GM12875 (cell line): ENCODE measurements at regions not wholly inside any gene's neighbourhood (a gene's known extent, or its start where the extent isn't known, plus 50 kb on each side); places are given as distances from the start of the nearest gene placed in this dataset.

Experiments used
- H3K4me3 ChIP-seq: one replicate; pipeline ENCODE4 v1.5.1; 2011; ENCODE audit warnings: low read depth, low read length, control low read depth
- CTCF ChIP-seq: IDR thresholded peaks from 2 replicates; pipeline ENCODE4 v1.5.1; 2011; ENCODE audit warnings: low read depth, mild to moderate bottlenecking, control low read depth, inconsistent platforms, low read length, moderate library complexity, borderline replicate concordance; ENCODE audit not compliant: insufficient read depth

GRCh38 chr2:181817509-181817908 lies 74.0 kb upstream of the ITPRID2 start:
- TF ChIP-seq CTCF, result no peak
- H3K4me3 ChIP-seq, result no peak overlapping the region

- no peak for TF ChIP-seq CTCF
- H3K4me3 ChIP-seq, result no peak overlapping the region
Measured at GRCh38 chr2:181818058-181818680, 73.4 kb upstream of the ITPRID2 start.

- no peak for TF ChIP-seq CTCF
- H3K4me3 ChIP-seq, result no peak overlapping the region
Measured at GRCh38 chr2:181818840-181819239, 72.7 kb upstream of the ITPRID2 start.

DNA sequence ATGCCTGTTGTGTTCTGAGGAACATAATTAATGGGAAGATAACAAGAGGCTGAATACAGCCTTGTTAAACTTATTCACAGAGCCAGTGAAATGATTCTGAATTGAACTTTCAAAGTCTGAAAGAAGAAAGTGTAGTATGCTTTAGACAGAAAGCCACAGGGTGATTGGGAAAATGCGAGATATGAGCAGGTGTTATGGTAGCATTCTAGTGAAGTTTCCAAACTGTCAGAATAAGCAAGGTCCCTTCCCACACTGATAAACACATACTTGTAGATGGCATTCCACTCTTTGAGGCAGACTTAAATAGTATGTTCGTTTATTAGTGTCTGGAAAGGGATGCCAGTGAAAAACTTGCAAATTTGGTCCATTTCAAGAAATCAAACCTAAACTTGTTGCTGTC lies 70.5 kb upstream of the ITPRID2 start:
- H3K4me3 ChIP-seq, result no peak overlapping the region
- no peak for TF ChIP-seq CTCF

GRCh38 chr2:181822097-181822496 lies 69.4 kb upstream of the ITPRID2 start:
- TF ChIP-seq CTCF, result no peak
- H3K4me3 ChIP-seq, result no peak overlapping the region

- no peak for TF ChIP-seq CTCF
- no peak overlapping the region for H3K4me3 ChIP-seq
Measured at GRCh38 chr2:181823405-181823804, 68.1 kb upstream of the ITPRID2 start.

DNA sequence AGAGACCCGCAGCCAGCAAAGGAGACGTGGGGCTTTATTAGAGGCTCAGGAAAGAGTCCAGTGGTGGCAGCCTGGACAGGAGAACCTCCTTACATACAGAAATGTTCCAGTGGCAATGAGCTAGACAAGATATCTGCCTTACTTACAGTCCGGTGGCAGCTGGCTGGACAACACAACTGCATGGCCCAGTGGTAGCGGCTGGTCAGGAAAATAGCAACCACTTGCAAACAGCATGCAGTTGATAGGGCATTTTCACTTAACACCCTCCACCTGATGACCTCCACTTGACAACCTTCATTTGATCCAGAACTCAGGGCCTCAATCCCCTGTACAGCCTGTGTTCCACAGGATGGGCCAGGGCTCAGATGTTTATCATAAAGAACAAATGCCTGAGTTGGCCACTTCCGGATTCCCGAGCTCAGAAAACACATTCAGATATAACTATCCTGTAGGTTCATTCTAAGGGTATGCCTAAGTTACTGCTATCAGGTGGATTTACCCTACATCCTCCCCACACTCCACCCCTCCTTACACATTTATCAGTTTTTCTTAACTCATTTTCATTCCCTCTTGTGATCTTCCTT lies 63.3 kb upstream of the ITPRID2 start:
- no peak overlapping the region for H3K4me3 ChIP-seq
- no peak for TF ChIP-seq CTCF
